GM19467 (cell line): ENCODE measurements at regions not wholly inside any gene's neighbourhood (a gene's known extent, or its start where the extent isn't known, plus 50 kb on each side); places are given as distances from the start of the nearest gene placed in this dataset.
"Not testable (repeated sequence)": the region's sequence is repeated elsewhere in the genome, so short reads cannot be mapped to it uniquely, and the experiment has no call there.

Experiments
- ATAC-seq: cut with Tn5 transposase; IDR thresholded peaks from one replicate; pipeline ENCODE4 v1.9.1; 2021; ENCODE audit warnings: mild to moderate bottlenecking, moderate library complexity; ENCODE audit not compliant: unreplicated experiment

GRCh38 chr6:68077661-68078060, 557.4 kb upstream of the ADGRB3 start:
- ATAC-seq: no peak

- ATAC-seq: no peak
Measured at GRCh38 chr6:68071740-68072139, 563.3 kb upstream of the ADGRB3 start.

- ATAC-seq: no peak
Measured at GRCh38 chr6:68069921-68070710, 565.0 kb upstream of the ADGRB3 start.

- ATAC-seq: no peak
Measured at GRCh38 chr6:68059899-68060298, 575.2 kb upstream of the ADGRB3 start.

- ATAC-seq: no peak
Measured at GRCh38 chr6:68059261-68059660, 575.8 kb upstream of the ADGRB3 start.

GRCh38 chr6:68056596-68056995, 578.5 kb upstream of the ADGRB3 start:
- not testable (repeated sequence) for ATAC-seq

- no peak for ATAC-seq
Measured at GRCh38 chr6:68054756-68055155, 580.3 kb upstream of the ADGRB3 start.

GRCh38 chr6:68053805-68054373, 581.2 kb upstream of the ADGRB3 start:
- no peak for ATAC-seq

- no peak for ATAC-seq
Measured at GRCh38 chr6:68052234-68052633, 582.8 kb upstream of the ADGRB3 start.

- no peak for ATAC-seq
Measured at GRCh38 chr6:68049562-68049961, 585.5 kb upstream of the ADGRB3 start.

- no peak for ATAC-seq
Measured at GRCh38 chr6:68046756-68047155, 588.3 kb upstream of the ADGRB3 start.

- ATAC-seq: no peak
Measured at GRCh38 chr6:68046302-68046701, 588.8 kb upstream of the ADGRB3 start.

GRCh38 chr6:68045193-68045592, 589.9 kb upstream of the ADGRB3 start:
- ATAC-seq: no peak

- ATAC-seq: no peak
Measured at GRCh38 chr6:68044264-68044663, 590.8 kb upstream of the ADGRB3 start.

GRCh38 chr6:68043122-68043398, 592.0 kb upstream of the ADGRB3 start:
- no peak for ATAC-seq

GRCh38 chr6:68042339-68043121, 592.6 kb upstream of the ADGRB3 start:
- no peak for ATAC-seq

GRCh38 chr6:68040780-68041179, 594.3 kb upstream of the ADGRB3 start:
- ATAC-seq: no peak

- ATAC-seq: no peak
Measured at GRCh38 chr6:68040312-68040778, 594.7 kb upstream of the ADGRB3 start.

- ATAC-seq: no peak
Measured at GRCh38 chr6:68039641-68040311, 595.3 kb upstream of the ADGRB3 start.

GRCh38 chr6:68038815-68039408, 596.2 kb upstream of the ADGRB3 start:
- no peak for ATAC-seq

GRCh38 chr6:68032217-68032616, 602.9 kb upstream of the ADGRB3 start:
- no peak for ATAC-seq
